Osteoblast (primary cell): ENCODE measurements at regions not wholly inside any gene's neighbourhood (a gene's known extent, or its start where the extent isn't known, plus 50 kb on each side); places are given as distances from the start of the nearest gene placed in this dataset.
A peak's percentile ranks its signal among the peaks of the same experiment; 100 is the strongest.

Experiments used
- DNase-seq: peaks from one replicate; pipeline ENCODE4 v3.0.0; 2011; ENCODE audit warnings: low spot score, mixed read lengths; ENCODE audit not compliant: insufficient read length; ENCODE audit errors: missing footprints
- H2AFZ ChIP-seq: 2 replicates; pipeline ENCODE4 v1.6.0; 2011; ENCODE audit warnings: mild to moderate bottlenecking, low read length
- H3K27ac ChIP-seq: 2 replicates; pipeline ENCODE4 v1.5.1; 2011; ENCODE audit warnings: mild to moderate bottlenecking, low read depth, low read length, moderate library complexity
- H3K27me3 ChIP-seq: 2 replicates; pipeline ENCODE4 v1.6.0; 2012; ENCODE audit warnings: mild to moderate bottlenecking, control low read depth, inconsistent platforms, low read length, moderate library complexity; ENCODE audit not compliant: insufficient read depth
- H3K36me3 ChIP-seq: 2 replicates; pipeline ENCODE4 v1.5.1; 2011; ENCODE audit warnings: mild to moderate bottlenecking, low read length, control low read depth, moderate library complexity; ENCODE audit not compliant: insufficient read depth
- H3K4me1 ChIP-seq: 2 replicates; pipeline ENCODE4 v1.5.1; 2011; ENCODE audit warnings: mild to moderate bottlenecking, low read length, control low read depth, moderate library complexity; ENCODE audit not compliant: insufficient read depth
- H3K4me2 ChIP-seq: 2 replicates; pipeline ENCODE4 v1.6.0; 2011; ENCODE audit warnings: mild to moderate bottlenecking, low read length; ENCODE audit not compliant: insufficient read depth
- H3K4me3 ChIP-seq: fragments of 200-600 bp; sonication (generic); 3 replicates; pipeline ENCODE4 v1.5.1; 2012; ENCODE audit warnings: mild to moderate bottlenecking, low read length, inconsistent platforms; ENCODE audit not compliant: insufficient read depth
- H3K79me2 ChIP-seq: 2 replicates; pipeline ENCODE4 v1.6.0; 2012; ENCODE audit warnings: mild to moderate bottlenecking, low read length, control low read depth, inconsistent platforms; ENCODE audit not compliant: insufficient read depth
- H3K9me3 ChIP-seq: 2 replicates; pipeline ENCODE4 v1.5.1; 2011; ENCODE audit warnings: low read depth, low read length, control low read depth
- H4K20me1 ChIP-seq: 2 replicates; pipeline ENCODE4 v1.6.0; 2012; ENCODE audit warnings: mild to moderate bottlenecking, low read length, control low read depth; ENCODE audit not compliant: insufficient read depth
- TF ChIP-seq, protein P1 (sequence below): IDR thresholded peaks from 2 replicates; pipeline ENCODE4 v1.5.1; 2011; ENCODE audit warnings: mild to moderate bottlenecking, low read depth, low read length, moderate library complexity; ENCODE audit errors: extremely low read depth

DNA sequence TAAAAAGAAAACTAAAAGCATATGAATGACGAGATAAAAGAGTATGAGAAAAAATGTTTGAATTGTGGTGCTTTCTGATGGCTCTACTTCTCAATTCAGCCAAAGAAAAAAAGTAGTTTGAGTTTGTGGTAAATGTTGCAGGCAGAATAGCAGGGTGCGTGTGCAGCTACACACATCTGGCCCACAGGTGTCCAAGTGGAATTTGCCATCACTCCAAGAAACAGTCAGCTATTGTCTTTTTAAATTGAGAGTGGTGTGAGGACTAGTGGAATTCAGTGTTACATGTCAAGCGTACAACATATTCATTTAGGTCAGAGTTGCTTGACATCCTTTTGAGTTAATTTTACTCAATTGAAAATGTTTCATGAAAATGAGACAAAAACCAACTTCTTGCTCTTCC lies 424.8 kb upstream of the MAD2L1 start:
- DNase-seq = no peak
- Histone ChIP-seq H3K79me2 (no peaks in the 10 kb centered on the region), H3K36me3 (no peaks in the 10 kb centered on the region), H3K27ac (no peak overlapping the region), H3K4me1 (no peaks in the 10 kb centered on the region), H3K4me3 (no peak overlapping the region), H3K4me2 (no peak overlapping the region), H4K20me1 (no peaks in the 10 kb centered on the region), H2AFZ (no peak overlapping the region), H3K9me3 (no peaks in the 10 kb centered on the region), H3K27me3 (no peaks in the 10 kb centered on the region)
- TF ChIP-seq, protein P1, sequence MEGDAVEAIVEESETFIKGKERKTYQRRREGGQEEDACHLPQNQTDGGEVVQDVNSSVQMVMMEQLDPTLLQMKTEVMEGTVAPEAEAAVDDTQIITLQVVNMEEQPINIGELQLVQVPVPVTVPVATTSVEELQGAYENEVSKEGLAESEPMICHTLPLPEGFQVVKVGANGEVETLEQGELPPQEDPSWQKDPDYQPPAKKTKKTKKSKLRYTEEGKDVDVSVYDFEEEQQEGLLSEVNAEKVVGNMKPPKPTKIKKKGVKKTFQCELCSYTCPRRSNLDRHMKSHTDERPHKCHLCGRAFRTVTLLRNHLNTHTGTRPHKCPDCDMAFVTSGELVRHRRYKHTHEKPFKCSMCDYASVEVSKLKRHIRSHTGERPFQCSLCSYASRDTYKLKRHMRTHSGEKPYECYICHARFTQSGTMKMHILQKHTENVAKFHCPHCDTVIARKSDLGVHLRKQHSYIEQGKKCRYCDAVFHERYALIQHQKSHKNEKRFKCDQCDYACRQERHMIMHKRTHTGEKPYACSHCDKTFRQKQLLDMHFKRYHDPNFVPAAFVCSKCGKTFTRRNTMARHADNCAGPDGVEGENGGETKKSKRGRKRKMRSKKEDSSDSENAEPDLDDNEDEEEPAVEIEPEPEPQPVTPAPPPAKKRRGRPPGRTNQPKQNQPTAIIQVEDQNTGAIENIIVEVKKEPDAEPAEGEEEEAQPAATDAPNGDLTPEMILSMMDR = no peak

DNA sequence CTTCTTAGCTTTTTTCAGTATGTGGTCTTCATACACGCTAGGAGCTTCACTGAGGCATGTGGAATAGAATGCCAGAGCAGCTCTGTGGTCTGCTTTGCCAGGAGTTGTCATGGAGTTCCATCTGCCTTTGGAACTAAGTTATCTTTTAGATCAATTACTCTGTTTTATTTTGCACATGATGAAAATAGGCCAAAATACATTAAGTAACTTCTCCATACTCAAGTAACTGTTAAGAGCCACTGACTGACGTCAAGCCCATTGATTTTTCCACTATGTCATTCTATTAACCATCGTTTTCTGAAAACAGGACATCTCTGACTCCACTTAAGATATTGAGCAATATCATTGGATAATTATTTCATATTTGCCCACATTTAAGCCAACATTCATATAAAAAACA lies 415.1 kb upstream of the MAD2L1 start:
- DNase-seq = no peak
- Histone ChIP-seq H3K36me3 (no peaks in the 10 kb centered on the region), H3K79me2 (no peaks in the 10 kb centered on the region), H4K20me1 (no peaks in the 10 kb centered on the region), H3K4me1 (no peaks in the 10 kb centered on the region), H3K4me3 (no peak overlapping the region), H3K4me2 (no peak overlapping the region), H3K9me3 (no peaks in the 10 kb centered on the region), H3K27ac (no peak overlapping the region), H3K27me3 (no peaks in the 10 kb centered on the region), H2AFZ (no peak overlapping the region)
- TF ChIP-seq, protein P1 = no peak

DNA sequence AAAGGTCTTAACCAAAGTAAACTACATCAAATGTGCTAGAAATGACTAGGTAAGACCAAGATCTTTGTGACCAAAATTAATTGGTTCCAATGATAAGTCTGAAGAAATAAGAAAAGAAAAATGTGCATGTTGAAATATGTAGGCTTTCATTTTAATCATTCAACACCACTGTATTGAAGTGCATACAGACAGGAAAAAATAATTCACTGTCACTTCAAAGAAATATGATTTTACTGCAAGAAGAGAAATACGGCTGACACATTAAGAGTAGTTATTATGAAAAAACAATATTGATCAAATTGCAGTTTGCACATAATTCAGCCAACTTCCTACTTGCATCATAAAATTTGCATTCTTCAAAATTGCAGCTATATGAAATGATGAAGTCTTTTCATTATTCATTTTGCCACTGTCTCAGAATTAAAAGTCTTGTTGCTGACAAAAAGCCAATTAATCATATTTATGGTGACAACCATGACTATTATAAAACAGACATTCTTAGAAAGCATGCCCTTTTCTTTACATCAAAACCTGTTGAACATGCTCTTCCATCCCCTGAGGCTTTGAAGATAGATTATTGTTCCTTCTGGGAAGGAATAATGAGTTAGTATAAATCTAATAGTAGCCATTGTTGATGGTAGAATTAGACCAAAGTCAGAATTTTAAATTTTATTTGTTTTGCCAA lies 405.9 kb upstream of the MAD2L1 start:
- Histone ChIP-seq H3K9me3 (no peaks in the 10 kb centered on the region), H3K36me3 (no peaks in the 10 kb centered on the region), H3K79me2 (no peaks in the 10 kb centered on the region), H3K4me3 (no peak overlapping the region), H3K27me3 (no peaks in the 10 kb centered on the region), H3K27ac (no peak overlapping the region), H3K4me2 (no peak overlapping the region), H4K20me1 (no peaks in the 10 kb centered on the region), H2AFZ (no peak overlapping the region), H3K4me1 (no peaks in the 10 kb centered on the region)
- TF ChIP-seq, protein P1 = no peak
- no peak for DNase-seq

DNA sequence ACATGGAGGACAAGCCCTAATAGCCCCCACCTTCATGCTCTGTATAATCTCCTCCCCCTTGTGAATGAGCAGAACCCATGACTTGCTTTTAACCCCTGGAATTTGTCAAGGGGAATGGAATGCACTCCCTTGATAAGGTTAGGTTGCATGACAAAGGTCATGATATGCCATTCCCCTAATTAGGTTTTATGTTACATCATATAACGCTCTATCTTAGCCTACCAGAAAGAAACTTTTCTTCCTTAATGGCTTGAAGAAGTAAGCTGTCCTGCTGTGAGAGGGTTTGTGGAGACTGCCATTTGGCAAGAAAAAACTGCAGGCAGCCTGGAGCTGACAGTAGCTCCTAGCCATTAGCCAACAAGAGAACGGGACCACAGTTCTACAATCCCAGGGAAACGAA lies 399.8 kb upstream of the MAD2L1 start:
- H3K4me3 ChIP-seq = no peak overlapping the region

More for the DNA sequence above, 399.8 kb upstream of the MAD2L1 start:
- Histone ChIP-seq H3K79me2 (no peaks in the 10 kb centered on the region), H4K20me1 (no peaks in the 10 kb centered on the region), H2AFZ (peak overlapping the region; percentile 3), H3K4me2 (no peak overlapping the region), H3K27me3 (no peaks in the 10 kb centered on the region), H3K4me1 (no peaks in the 10 kb centered on the region), H3K27ac (no peak overlapping the region), H3K9me3 (no peaks in the 10 kb centered on the region), H3K36me3 (no peaks in the 10 kb centered on the region)
- TF ChIP-seq, protein P1 = no peak
- no peak for DNase-seq
